Activated naive CD4-positive, alpha-beta T cell (primary cell): ENCODE measurements at regions not wholly inside any gene's neighbourhood (a gene's known extent, or its start where the extent isn't known, plus 50 kb on each side); places are given as distances from the start of the nearest gene placed in this dataset.

Source experiments
- DNase-seq, 4 experiments: peaks; one replicate each; lab custom pipeline; 2025; lab: John Stamatoyannopoulos, UW

DNA sequence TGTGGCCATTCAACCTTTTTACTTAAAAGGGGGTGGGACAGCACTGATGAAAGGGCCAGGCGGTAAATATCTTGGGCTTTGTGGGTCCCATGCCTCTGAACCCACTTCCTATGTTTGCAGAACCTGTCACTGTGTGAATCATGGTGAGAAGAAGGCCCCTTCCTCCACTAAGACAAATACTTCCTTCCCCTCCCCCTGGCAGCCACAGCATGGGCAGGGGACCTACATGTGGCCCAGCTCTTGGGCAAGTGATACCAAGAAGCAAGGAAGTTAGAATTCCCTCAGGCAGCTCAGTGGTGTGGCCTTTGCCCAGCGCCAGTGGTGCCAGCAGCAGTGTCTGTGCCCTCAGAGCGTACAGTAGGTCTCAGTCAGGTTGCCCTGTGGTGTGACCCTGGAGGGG is 168.6 kb downstream of the TRIM33 start:
- peak in 1 of 4 experiments; percentile 9 for DNase-seq

DNA sequence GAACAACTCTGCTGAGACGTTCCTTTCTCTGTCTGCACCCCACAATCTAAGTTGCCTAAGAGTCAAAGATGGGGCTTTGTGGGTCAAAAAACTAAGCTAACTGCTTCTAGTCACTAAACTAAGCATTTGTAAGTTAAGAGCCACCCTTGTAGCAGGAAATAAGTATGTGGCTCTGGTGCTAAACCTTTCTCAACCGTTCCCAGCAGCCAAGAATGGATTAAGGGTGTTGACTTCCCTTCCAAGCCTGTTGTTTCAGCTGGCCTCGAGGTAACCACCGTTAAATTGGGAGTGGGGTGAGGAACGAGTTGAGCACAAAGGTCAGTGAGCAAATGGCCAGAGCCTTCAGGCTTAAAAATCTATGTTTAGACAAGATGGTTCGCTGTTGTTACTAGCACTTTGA is 169.1 kb downstream of the TRIM33 start:
- no peak for DNase-seq

DNA sequence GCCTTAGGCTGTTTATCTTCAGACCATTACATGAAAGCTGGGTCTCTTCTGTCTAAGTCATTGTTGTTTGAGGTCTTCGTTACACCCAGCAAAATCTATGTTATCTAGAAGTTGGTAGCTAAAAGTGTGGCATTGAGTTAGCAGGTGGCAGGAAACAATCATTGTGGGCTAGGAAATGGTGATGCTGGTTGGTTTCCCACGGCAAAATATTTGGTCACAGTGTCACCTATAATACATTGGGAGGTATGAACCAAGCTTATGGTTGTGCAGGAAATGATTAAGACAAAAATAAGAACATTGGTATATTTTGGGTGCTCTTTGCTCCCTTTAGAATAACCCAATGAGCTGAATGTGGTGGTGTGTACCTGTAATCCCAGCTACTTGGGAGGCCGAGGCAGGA is 169.7 kb downstream of the TRIM33 start:
- DNase-seq, result no peak

DNA sequence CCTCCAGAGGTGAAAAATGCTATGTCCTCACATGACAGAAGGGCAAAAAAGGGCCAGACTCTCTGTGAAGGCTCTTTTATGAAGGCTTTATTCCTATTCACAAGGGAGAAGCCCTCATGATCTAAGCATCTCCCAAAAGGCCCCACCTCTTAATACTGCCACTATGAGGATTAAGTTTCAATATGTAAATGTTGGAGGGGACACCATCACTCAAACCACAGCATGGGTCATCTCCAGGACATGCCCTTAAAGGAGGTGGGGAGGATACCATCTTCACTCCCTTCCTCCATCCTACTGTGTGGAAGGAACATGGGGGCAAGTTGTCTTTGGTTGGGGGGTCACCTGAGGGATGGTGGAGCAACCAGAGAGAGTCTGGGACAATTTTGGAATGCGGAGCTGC is 170.1 kb downstream of the TRIM33 start:
- DNase-seq, result no peak

DNA sequence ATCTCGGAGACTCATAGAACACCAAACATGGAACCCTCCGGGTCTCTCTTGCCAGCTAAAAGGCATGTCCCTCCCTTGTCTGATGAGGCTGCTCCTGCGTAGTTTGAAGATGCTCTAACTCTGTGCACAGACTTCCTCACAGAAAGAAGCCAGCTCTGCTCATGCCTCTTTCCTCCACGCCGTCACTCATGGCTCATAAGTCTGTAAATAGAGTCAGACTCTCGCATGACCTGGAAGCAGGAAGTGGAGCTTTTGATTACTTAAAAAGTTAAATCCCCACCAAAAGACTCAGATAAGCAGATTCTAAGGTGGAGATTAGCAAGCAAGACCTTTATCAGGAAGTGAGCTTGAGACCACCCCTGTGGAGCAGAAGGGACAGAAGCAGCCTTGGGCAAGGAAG is 171.6 kb downstream of the TRIM33 start:
- no peak for DNase-seq

DNA sequence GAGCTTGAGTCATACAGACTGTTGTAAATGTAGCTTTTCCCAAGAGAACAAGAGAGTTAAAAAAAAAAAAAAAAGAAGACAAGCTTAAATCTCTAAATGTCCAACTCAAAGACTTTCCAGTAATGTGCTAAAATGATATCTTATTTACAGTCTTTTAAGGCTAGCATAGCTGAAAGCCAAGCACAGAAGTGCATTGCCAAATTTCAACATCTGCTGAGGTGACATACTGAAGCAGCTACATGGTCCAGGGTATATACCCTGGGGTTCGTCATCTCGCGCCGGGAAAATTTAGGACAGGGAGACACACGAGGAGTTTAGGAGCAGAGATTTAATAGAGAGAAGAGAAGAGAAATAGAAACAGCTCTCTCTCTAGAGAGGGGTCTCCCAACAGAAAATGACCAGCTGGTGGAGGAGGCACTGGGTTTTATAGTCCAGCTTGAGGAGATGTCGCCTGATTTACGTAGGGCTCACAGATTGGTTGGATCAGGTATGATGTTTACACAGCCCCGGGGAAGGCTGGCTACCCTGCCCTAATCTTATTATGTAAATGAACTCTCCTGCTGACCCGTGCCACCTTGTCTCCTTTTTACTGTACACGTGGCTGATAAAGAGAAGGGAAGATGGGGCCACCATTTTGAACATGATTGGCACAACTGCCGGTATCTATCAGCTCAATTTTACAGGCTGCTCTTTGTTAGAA is 172.7 kb downstream of the TRIM33 start:
- DNase-seq, result no peak

DNA sequence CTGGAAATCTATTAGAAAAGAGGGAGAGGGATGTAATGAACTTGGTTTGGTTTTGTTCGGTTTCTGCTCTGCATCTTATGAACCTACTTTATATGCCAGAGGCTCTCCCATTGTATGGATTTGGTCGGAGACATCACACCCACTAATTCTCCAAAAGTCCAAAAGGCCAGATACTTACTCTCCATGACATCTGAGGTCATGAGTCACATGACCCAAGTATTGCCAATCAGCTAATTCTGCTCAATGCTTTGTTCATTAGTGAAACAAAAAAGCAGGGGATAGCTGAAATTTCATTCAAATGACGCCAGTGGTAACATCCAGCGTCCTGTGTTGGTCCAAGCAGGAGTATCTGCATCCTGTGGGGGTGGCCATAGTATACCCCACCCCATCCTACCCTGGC is 173.6 kb downstream of the TRIM33 start:
- no peak for DNase-seq

DNA sequence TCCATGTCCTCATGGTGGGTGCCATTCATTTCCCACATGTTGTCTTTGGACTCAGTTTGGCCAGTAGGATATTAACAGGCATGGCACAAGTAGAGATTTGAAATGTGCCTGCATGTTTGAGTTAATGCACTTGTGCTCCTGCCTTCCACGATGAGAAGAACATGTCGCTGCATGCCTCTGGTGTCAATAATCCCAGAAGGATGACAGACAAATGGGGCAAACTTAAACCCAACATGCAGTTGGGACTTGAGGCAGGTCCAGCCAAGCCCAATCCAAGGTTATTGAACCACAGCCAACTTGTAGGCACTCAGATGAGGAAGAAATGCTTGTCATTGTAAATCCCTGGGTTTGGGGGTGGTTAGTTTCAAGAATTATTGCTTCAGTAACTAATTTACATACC is 174.6 kb downstream of the TRIM33 start:
- no peak for DNase-seq

DNA sequence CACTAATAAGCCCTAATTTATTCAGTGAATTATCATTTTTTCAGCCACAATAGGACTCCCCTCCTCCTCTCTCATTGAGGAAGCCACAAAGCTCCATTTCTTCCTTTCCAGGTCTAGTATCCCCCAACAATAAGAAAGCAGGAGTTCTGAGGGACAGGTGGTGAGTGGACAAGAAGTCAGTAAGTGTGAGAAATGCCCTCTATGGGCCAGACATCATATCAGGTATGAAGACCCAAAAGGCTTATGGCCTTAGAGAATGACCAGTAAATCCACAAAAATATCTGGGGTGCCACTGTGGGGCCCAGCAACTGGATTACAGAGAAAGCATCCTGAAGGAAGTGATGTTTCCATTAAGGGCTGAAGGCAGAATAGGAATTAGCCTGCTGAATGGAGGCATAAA is 175.7 kb downstream of the TRIM33 start:
- no peak for DNase-seq

DNA sequence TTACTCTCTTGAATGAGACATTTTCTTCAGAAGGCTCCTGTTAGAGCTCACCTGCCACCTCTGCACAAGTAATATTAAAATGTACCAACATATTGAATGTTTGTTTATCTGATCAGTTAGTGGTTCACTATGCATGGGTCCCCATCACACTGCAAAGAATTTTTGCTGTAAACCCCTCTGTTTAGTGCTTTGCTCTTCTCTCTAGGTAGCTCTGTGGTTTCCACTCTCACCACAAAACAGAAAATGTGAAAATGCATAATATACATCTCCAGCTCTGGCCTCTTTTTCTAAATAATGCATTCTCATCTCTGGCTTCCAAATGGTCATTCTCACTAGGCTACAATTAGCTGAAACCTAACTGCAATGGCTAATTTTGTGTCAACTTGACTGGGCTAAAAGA is 176.7 kb downstream of the TRIM33 start:
- DNase-seq, result no peak

DNA sequence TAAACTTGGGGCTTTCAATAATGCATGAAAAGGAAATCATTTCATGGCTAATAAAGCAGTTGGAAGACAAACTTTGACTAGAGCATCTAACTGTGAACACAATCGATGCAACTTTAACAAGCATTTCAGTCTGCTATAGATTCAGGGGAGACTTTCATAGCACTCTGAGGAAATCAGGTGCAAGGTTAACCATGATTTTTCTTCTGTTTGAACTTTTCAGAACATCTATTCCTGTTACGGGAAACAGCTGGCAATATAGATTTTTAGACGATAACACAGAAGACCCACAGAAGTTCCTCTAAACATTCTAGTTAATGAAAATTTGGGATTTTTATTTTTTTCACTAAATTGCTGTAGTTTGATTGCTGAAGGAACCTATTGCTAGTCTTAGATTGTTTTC is 177.3 kb downstream of the TRIM33 start:
- DNase-seq, result no peak

DNA sequence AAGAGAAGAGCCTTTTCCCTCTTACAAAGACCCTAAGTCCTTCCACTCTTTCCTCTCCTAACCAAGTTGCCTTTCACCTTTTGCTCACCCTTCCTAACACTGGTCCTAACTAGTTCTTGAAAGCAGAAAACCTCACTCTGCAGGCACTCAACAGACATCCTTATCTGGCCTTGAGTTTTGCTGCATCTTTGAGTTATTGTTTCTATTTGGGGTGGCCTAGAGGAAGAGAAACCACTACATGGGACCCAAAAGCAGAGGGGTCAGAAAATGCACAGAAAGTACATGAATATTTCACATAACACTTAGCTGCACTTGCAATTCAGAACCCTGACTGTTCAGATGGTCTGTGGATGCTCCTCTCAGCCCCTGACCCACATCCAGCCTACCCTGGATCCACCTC is 178.3 kb upstream of the SYT6 start:
- DNase-seq, result no peak

DNA sequence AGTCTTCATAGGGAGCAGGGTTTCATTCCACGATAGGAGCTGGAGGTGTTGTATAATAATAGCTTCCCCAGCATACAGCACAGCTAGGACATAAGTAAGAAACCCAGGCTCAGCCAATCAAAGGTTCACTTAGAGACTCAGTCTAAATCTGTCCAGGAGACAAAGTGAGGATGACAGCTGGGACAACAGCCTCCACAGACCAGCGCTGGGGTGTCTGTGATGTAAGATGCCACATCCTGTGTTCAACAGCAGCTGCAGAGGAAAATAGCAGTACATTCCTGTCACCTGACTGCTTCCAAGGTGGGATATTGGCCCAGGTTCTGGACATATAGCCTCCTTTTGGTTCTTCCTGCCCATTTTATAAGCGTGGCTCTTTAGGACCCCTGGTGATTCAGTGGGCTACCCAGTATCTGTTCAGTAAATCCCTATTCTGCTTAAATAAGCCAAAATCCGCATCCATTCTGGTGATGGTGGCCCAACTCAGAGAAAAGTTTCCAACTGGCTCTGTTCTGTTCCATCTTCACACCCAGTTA is 176.8 kb upstream of the SYT6 start:
- peak in 1 of 4 experiments; percentile 6 for DNase-seq

DNA sequence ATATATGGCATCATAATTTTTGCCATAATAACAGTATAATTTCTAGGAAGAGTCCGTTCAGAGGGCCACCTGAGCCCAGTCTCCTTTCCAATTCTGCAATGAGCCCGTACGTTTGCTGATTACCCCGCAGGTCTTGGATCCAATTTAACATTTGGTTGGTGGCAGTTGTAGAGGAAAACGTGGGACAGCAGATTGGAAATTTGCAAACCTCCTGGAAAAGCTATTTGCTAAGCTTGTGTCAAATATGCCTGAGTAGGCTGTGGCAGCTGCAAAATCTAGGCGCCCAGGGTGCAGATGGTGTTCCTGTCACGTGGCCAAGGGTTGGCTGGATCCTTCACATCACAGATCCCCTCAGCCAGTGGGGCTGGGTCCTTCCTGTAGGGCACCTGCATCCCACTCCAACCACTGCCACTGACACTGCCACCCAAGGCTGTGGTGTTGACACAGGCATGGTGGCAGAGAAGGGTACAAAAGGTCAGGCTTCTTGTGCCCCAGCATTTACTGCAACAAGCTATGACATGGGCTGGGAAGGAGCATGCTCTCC is 174.8 kb upstream of the SYT6 start:
- no peak for DNase-seq

DNA sequence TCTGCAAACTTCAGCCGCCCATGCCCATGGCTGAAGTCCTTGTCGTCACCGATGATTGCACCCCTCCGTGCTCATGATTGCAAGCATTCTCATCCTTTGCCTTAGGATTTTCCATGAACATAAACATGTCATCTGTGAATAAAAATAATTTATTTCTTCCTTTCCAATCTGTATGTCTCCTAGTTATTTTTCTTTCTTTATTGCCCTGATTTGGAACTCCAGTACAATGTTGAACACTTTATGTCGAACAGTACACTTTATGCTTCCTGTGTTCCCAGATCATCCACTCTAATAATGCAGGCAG is 170.9 kb upstream of the SYT6 start:
- DNase-seq, result no peak

DNA sequence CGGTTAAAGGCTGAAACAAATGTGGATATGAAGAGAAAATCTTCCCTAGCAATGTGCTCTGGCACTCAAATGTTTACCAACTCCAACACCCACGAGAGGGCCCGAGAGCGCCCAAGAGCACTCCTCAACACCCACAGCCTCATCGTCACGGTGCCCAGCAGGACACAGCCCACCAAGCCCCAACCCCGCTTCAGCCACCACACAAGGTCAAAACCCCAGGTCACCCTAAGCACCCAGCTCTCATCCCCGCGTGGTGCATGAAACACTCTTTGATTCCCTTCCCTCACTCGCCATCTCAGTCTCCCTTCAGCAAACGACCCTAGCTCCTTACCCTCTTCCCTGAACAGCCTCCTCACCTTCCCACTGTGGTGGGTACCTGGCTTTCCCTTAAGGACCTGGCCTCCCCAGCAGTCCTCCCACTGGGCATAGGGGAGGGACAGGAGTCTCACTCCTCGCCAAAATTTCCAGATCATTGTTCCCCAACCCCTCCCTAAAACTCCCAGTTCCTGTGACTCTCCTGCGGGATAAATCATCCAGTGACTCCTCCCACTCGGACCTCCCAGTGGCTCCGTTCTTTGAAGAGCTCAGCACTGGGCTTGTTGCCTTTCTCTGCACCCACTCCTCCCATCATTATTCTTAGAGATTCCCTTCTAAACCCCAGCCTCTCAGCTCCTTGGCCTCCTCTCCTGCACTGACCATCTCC is 170.4 kb upstream of the SYT6 start:
- no peak for DNase-seq

DNA sequence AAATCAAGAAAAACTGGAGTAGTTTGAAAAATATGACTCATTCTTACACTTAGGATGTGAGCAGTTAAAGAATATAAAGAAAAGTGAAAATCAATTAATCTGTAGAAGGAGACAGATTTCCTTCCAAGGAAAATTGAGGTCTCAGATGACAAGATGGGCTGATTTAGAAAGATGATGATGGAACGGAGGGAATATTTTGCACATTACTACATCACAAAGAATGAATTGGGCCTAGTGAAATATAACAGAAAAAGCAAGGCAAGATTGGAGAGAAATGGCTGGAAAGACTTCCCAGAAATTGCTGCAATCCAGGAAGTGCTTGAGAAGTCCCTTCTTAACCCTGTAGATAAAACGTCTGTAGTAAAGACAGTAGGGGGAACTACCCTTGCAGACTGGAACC is 169.1 kb upstream of the SYT6 start:
- DNase-seq, result no peak

DNA sequence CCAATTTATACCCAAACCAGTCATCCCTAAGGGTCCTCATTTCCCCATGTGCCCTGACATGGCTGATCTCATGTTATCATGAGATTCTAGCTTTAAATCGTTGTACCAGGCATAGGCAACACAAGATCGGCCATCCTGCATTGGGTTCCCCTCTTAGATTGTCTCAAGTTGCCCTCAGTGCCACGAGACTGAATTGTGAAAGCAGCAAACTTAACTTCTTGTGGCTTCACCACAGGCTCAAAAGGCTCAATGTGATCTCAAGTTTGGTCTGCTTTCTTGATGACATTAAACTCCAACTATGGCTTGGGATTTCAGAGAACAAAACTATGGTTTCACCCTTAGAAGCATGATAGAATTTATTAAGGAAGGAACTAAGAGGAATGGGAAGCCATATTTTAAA is 168.5 kb upstream of the SYT6 start:
- no peak for DNase-seq

DNA sequence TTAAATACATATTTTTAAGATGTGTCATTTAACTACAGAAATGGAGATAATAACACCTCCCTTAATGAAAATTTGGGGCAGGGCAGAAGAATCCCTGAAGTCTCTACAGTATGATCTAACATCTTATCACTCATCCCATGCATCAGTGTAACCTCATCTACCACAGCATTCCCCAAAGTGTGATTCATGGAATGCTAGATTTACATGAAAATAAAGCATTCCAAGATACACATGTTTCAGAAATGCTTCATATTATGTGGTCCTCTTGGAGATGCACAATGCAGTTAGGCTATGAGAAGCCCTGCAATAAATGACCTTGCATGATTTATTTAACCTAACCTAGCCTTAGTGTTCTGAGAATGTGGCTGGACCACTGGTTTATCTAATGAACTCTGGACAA is 166.9 kb upstream of the SYT6 start:
- no peak for DNase-seq

DNA sequence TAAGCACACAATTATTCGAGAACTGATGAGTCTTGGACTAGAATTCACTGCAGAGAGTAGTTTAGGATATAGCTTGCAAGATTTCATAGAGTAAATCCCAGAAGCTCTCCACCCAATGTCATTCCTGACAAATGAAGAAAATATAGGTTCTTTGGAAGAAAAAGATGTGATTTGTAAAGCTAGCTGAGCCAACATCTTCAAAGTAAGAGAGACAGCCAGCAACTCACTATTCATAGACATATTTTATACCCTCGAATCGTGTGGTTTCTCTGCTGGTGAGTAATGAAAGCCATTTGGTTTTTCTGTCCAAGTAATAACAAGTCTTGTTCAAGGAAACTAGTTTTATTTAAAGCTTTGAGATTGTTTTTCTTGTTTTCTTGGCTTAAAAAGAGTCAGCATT is 165.7 kb upstream of the SYT6 start:
- DNase-seq, result no peak

DNA sequence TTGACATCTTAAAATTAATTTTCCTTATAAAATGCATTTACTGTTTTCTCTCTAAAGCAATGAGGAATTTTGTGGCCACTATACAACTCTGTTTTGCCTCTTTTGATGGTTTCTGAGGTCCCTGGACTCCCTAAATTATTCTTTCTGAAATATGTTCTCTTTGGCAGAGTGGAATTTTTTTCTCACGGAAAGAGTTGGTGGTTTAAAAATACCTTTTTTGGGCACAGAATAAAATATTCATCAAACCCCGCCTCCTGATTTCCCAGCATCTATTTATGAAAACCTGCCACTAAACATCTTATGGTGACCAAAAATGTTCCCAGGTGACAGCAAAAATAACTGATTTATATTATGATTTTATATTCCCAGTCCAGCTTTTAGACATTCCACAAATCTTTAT is 165.3 kb upstream of the SYT6 start:
- DNase-seq, result no peak

DNA sequence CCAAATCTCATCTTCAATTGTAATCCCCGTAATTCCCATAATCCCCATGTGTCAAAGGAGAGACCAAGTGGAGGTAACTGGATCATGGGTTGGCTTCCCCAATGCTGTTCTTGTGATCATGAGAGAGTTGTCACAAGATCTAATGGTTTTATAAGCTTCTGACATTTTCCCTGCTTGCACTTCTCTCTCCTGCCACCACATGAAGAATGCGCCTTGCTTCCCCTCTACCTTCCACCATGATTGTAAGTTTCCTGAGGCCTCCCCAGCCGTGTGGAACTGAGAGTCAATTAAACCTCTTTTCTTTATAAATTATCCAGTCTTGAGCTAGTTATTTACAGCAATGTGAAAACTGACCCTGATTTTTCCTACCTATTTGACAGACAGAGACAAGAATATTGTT is 162.5 kb upstream of the SYT6 start:
- no peak for DNase-seq

DNA sequence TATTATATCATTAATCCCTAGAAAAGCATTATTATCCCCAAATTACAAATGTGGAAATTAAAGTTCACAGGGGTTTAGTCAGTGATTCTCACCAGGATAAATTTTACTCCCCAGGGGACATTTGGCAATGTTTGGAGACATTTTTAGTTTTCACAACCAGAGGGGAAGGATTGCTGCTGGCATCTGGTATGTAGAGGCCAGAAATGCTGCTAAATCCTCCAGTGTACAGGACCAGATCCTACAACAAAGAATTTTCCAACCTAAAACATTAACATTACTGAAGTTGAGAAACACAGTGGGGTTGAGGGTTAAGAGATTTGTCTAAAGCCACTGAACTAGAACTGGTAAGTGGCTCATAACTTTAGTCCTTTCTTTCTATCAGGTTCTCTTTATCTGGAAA is 162.0 kb upstream of the SYT6 start:
- DNase-seq, result no peak

DNA sequence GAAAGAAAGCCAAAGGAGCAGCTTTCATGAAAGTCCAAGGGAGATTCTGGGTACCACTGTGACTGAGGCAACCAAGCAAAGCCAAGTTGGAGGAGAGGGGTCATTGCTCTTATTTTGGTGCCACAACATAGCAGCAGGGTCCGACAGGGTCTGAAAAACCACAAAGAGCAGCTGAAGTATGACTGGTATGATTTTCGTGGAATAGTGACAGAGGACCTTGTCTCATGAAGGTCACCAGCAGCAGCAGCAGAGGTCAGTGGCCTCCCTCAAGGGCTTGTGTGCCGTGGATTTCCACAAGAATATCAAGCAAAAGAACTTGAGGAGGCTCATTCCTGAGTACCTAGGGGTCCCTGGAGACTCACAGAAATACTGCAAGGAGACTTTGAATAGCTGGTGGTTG is 160.9 kb upstream of the SYT6 start:
- DNase-seq, result no peak
